GM19035 (cell line): ENCODE measurements at regions not wholly inside any gene's neighbourhood (a gene's known extent, or its start where the extent isn't known, plus 50 kb on each side); places are given as distances from the start of the nearest gene placed in this dataset.

Experiments
- ATAC-seq: cut with Tn5 transposase; IDR thresholded peaks from one replicate; pipeline ENCODE4 v1.9.1; 2021; ENCODE audit not compliant: unreplicated experiment

DNA sequence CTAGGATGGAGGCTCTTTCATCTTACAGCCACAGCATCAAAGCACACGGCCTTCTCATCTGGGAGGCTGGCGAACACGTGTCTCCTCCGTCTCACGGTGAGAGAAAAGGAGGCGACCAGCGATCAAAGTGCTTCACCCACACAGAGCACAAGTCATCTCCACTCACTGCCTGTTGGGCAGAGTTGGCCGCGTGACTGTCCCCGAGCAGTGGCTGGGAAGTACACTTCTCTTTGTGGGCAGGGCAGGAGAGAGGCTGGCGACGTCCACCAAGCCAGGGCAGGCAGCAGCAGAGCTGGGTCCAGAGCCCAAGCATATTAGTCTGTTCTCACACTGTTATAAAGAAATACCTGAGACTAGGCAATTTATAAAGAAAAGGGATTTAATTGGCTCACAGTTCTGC lies 64.1 kb upstream of the FOXC1 start:
- no peak for ATAC-seq

DNA sequence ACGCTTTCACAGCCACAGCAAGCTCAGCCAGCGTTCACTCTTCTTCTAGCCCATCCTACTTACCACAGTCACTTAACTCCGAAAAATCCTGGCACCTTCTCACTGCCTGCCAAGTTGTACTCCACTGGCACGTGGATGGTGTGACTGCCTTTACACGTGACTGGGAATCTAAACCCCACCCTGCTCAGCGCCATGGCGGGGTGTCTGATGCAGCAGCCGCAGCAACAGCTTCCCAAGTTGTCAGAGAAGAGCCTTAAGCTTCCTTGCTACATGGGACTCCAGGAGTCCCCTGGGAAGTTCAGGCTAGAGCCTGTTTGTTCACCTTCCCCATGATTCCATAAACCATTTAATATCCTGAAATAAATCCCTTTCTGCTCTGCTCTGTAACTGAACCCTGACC lies 61.9 kb upstream of the FOXC1 start:
- no peak for ATAC-seq

DNA sequence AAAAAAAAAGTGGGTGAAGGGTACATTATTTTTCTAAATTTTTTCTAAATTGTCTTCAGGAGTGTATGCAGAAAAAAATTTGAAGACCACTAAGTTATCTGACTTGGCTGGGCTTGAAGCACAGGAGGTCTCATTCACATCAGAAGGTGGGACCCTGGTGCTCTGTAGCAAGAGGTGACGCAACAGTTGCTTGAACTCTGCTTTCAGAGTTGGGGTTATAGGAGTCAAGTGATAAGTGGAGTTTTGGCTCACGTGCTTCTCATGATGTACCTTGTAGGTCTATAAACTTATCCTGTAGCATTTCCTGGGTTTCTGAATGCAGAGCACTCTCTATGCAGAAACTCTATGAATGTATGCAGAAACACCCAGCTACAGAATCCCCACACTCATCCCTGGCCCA lies 58.5 kb upstream of the FOXC1 start:
- ATAC-seq: no peak

DNA sequence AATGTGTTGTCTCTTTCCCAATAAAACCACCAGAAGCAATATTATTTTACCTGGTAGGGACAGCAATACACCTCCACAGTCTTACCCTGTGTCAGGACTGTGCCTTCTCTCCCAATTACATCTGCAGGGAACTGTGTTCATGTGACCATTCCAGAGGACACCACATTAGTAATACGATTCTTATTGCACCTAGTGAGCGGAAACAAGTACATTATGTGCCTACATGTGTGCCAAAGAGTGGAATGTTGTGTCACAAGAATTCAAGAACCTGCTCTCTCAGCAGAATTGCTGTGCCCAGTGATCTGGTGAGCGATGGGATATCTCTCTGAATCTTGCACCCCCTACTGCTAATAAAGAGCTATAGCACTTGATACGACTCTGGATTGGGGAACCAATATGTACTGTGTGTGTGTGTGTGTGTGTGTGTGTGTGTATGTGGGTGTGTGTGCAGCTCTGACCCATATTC lies 57.4 kb upstream of the FOXC1 start:
- no peak for ATAC-seq

DNA sequence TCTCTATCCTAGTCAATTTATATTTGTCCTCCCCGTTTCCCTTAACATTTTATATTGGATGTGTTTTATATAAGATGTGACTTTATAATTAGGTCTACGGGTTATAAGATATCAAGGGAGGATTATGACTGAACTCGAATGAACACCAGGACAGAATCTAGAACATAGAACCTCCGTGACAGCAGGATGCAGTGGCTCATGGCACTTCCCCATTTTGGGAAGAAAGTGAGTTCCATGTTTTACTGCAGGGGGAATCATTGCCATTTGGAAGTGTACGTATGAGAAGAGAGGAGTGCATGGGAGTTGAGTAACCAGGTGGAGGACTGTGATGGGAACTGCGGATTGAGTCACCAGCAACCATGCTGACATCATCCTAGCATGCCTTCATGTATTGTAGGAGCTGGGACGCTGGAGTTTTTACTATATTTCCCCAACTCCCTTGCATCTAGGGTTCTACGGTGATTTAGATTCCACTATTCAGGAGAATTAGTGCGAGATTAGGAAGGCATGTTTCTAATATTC lies 56.1 kb upstream of the FOXC1 start:
- no peak for ATAC-seq

DNA sequence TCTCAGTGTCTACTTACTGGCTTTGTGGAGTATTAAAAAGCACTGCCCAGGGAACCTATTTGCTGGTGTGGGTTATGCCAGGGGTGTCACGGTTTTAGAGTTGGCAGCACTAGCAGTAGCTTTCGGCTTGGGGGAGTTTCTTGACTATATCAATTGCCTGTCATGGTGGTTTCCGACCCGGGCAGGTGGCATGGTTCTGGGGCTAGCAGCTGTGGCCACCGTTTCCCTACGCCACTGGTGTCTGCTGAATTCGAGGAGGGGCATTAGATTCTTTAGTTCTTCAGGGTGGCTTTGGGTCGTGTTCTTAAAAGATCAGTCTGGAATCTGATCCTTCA lies 55.6 kb upstream of the FOXC1 start:
- ATAC-seq: no peak

DNA sequence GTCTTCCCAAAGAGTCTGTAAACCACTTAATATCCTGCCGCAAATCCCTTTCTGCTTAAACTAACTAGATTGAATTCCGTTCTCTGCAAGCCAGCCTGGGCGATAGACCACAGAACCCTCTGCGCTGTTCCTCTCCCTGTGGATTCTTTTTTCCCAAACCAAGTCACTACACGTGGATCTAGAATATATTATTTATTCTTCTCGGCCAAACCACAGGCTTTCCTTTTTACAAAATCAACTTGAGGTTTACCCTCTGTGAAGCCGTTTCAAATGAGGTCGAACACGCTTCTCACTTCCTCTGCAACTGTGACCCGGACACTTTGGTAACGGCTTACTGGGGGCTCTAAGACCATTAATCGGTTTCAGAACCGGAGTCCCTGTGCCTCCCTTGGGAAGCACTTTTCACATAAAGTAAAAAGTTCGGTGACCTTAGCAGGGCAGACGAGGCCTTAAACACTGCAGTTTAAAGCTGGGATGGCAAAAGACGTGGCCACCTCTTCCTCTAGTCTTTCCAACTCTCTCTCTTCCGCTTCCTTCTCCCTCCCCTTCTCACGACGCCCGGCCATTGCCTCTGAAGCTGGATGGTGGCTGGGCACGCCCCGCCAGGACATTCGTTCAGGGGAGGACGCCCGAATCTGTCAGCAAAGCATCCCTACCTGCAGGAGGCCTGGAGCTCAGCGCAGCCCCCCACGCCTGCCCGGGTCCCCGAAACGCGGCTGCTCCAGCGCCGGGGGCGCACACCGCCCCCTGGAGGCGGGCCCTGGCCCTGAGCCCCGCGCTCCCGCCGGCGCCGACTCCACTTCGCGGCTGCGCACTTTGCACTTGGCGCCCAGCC lies 55.0 kb upstream of the FOXC1 start:
- no peak for ATAC-seq

DNA sequence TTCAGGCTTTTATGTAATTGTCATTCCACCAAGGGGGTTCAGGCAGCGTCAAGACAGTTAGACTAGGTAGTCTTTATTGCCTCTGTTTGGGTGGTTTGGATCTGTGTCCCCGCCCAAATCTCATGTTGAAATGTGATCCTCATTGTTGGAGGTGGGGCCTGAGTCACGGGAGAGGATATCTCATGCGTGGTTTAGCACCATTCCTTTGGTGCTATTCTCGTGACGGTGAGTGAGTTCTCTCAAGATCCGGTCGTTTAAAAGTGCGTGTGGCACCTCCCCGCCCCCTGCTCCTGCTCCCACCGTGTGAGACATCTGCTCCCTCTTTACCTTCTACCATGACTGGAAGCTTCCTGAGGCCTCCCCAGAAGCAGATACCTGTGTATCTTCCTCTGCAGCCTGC lies 51.3 kb upstream of the FOXC1 start:
- ATAC-seq: no peak
